ENCODE measurements at regions not wholly inside any gene's neighbourhood (a gene's known extent, or its start where the extent isn't known, plus 50 kb on each side); places are given as distances from the start of the nearest gene placed in this dataset.

- no peak for DNase-seq
These were observed 104.9 kb upstream of the PREP start for GRCh38 chr6:105507811-105508210.

GRCh38 chr6:105504706-105505105, 101.8 kb upstream of the PREP start:
- DNase-seq: no peak

- DNase-seq: no peak
These were observed 100.8 kb upstream of the PREP start for GRCh38 chr6:105503641-105504040.

- DNase-seq: no peak
These were observed 99.0 kb upstream of the PREP start for GRCh38 chr6:105501826-105502344.

- no peak for DNase-seq
These were observed 98.4 kb upstream of the PREP start for GRCh38 chr6:105501246-105501645.

GRCh38 chr6:105500693-105501092, 97.8 kb upstream of the PREP start:
- DNase-seq: no peak

GRCh38 chr6:105499931-105500330, 97.0 kb upstream of the PREP start:
- no peak for DNase-seq

- no peak for DNase-seq
These were observed 96.4 kb upstream of the PREP start for GRCh38 chr6:105499136-105499870.

GRCh38 chr6:105497549-105497948, 94.7 kb upstream of the PREP start:
- DNase-seq: no peak

- DNase-seq: no peak
These were observed 92.6 kb upstream of the PREP start for GRCh38 chr6:105495515-105495914.

GRCh38 chr6:105494688-105495087, 91.8 kb upstream of the PREP start:
- no peak for DNase-seq

GRCh38 chr6:105493736-105494135, 90.9 kb upstream of the PREP start:
- DNase-seq: no peak

GRCh38 chr6:105492706-105493673, 90.1 kb upstream of the PREP start:
- DNase-seq: no peak

GRCh38 chr6:105489216-105489530, 86.3 kb upstream of the PREP start:
- no peak for DNase-seq

- DNase-seq: no peak
These were observed 85.8 kb upstream of the PREP start for GRCh38 chr6:105488516-105489215.

GRCh38 chr6:105487040-105487790, 84.3 kb upstream of the PREP start:
- DNase-seq: no peak

- DNase-seq: no peak
These were observed 82.6 kb upstream of the PREP start for GRCh38 chr6:105485456-105485855.

- DNase-seq: peak in 2 of 6 experiments; percentile 17
These were observed 81.6 kb upstream of the PREP start for GRCh38 chr6:105484238-105485161.

GRCh38 chr6:105483492-105483891, 80.6 kb upstream of the PREP start:
- DNase-seq: no peak

- DNase-seq: no peak
These were observed 80.0 kb upstream of the PREP start for GRCh38 chr6:105482921-105483320.

GRCh38 chr6:105482227-105482844, 79.5 kb upstream of the PREP start:
- DNase-seq: no peak

All from stimulated activated naive CD4-positive, alpha-beta T cell (primary cell).